Activated naive CD4-positive, alpha-beta T cell treated with anti-CD3 and anti-CD28 coated beads for 36 hours (primary cell): ENCODE measurements at regions not wholly inside any gene's neighbourhood (a gene's known extent, or its start where the extent isn't known, plus 50 kb on each side); places are given as distances from the start of the nearest gene placed in this dataset.

Experiments
- CTCF ChIA-PET: fragments of 350-600 bp; sonication (Branson Sonifier 250); formaldehyde crosslinking; loops from one replicate; lab custom pipeline; 2021; ENCODE audit warnings: antibody characterized with exemption; lab: Charles Lee
- DNase-seq: peaks from one replicate; pipeline ENCODE4 v3.0.0-alpha.2; 2020
- H3K27ac Mint-ChIP-seq: one replicate; pipeline ENCODE4 v1.8.0; 2021; ENCODE audit warnings: mild to moderate bottlenecking, mixed read lengths
- H3K27me3 Mint-ChIP-seq: one replicate; pipeline ENCODE4 v1.8.0; 2021; ENCODE audit warnings: low read depth, mixed read lengths
- H3K36me3 Mint-ChIP-seq: one replicate; pipeline ENCODE4 v1.8.0; 2021; ENCODE audit warnings: low read depth, mixed read lengths
- H3K4me1 Mint-ChIP-seq: one replicate; pipeline ENCODE4 v1.8.0; 2021; ENCODE audit warnings: low read depth, mixed read lengths
- H3K4me3 Mint-ChIP-seq: one replicate; pipeline ENCODE4 v1.8.0; 2021; ENCODE audit warnings: mild to moderate bottlenecking, moderate library complexity, mixed read lengths
- H3K9me3 Mint-ChIP-seq: one replicate; pipeline ENCODE4 v1.8.0; 2021; ENCODE audit warnings: mixed read lengths
- intact Hi-C: fragments of 100-400 bp; cut with micrococcal nuclease; formaldehyde crosslinking; loops from one replicate; pipeline ENCODE4 v1.15.1; 2023

DNA sequence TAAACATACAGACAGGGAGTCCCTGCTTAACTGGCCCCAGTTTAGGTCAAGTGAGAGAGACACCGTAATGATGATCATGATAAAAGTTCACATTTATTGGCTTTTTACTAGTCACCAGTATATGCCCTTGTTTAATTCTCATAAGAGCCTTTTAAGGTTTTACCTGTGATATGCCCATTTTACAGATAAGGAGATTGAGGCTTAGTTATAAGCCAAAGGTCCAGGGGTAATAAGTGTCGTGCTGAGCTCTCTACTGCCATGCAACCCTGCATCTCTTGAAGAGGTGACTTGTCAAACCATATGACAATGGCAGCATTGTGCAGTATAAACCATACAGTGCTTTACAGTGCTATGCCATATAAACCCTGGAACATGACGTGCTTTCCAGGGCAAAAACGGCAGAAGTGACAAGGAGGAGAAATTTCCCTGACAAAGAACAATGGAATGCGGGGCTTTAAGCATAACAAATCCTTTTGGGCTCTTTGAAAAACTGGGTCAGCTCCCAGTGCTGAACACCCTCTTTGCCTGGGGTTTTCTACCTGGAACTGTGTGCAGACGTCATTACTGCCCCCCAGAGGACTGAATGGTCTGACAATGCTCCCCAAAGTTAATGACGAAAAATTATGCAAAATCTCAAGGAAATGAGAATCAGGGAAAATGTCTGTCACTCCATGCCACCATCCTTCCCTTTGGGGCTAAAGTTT is 59.7 kb upstream of the C14orf132 start:
- no peaks in the 10 kb centered on the region for H3K36me3 Mint-ChIP-seq
- DNase-seq, result no peak
- H3K4me1 Mint-ChIP-seq, result no peaks in the 10 kb centered on the region
- CTCF ChIA-PET, result interaction anchor here (2.4 kb wide), 1 partner anchor 15 kb away, joined by 8 read pairs; no protein-coding TSS in a partner anchor
- intact Hi-C loops, result no loop called here
- H3K4me3 Mint-ChIP-seq, result no peak overlapping the region
- H3K9me3 Mint-ChIP-seq, result no peaks in the 10 kb centered on the region
- H3K27me3 Mint-ChIP-seq, result peaks cover 22% of the 10 kb centered on the region
- H3K27ac Mint-ChIP-seq, result no peak overlapping the region

DNA sequence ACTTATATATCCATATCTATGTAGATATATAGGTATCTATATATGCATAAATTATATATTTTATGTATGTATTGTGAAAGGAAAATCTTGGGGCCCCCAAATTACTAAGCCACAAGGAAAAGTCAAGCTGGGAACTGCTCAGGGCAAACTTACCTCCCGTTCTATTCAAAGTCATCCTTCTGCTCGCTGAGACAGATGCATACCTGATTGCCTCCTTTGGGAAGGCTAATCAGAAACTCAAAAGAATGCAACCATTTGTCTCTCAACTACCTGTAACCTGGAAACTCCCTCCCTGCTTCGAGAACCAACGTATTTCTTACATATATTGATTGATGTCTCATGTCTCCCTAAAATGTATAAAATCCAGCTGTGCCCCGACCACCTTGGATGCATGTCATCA is 58.8 kb upstream of the C14orf132 start:
- no peak for DNase-seq
- no peak overlapping the region for H3K27ac Mint-ChIP-seq
- H3K9me3 Mint-ChIP-seq, result no peaks in the 10 kb centered on the region
- H3K27me3 Mint-ChIP-seq, result peaks cover 24% of the 10 kb centered on the region
- H3K4me3 Mint-ChIP-seq, result no peak overlapping the region
- H3K4me1 Mint-ChIP-seq, result no peaks in the 10 kb centered on the region
- intact Hi-C loops, result no loop called here
- CTCF ChIA-PET, result no interaction called here
- H3K36me3 Mint-ChIP-seq, result no peaks in the 10 kb centered on the region

DNA sequence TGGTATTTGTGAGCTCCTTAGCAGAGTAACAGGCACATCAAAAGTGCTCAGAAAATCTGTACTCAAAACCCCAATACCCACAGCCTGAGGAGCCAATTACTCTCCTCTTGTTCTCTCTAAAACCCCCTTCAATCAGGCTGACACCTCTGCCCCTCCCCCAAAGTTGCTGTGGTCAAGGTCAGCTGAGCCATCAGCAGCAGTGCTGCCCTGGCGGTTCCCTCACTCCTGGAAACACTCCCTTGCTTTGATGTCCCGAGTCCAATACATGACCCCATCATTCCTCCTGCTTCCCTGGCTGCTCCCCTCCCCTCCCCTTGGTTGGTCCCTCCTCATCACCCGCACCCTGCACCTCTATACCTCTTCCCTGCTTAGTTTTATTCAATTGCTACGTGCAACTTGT is 57.2 kb upstream of the C14orf132 start:
- Mint-ChIP-seq H3K9me3 (no peaks in the 10 kb centered on the region), H3K27ac (no peak overlapping the region), H3K27me3 (peaks cover 24% of the 10 kb centered on the region), H3K4me1 (no peaks in the 10 kb centered on the region), H3K36me3 (no peaks in the 10 kb centered on the region), H3K4me3 (no peak overlapping the region)
- intact Hi-C loops, result no loop called here
- no peak for DNase-seq
- CTCF ChIA-PET, result interaction anchor here (1.8 to 2.1 kb wide), 2 partner anchors 12 to 13 kb away, joined by 5 to 7 read pairs; no protein-coding TSS in a partner anchor

DNA sequence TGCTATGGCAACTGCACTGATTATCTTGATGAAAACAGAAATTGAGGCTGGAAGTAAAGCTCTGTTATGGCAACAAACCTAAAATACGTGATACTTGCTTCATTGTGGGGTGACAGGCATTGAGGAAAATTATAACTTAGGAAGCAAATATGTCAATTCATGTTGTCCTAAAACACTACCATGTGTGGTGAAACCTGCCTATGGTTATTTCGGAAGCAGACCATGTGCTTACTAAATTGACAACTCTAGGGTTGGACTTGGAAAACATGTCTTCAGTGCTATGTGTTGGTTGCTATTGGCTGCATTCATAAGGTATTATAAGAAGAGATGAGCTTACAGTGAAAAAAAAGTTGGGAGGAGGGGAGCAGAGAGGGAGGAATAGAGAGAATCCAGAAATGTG is 55.0 kb upstream of the C14orf132 start:
- intact Hi-C loops, result no loop called here
- Mint-ChIP-seq H3K27me3 (peaks cover 26% of the 10 kb centered on the region), H3K4me1 (no peaks in the 10 kb centered on the region), H3K36me3 (no peaks in the 10 kb centered on the region), H3K9me3 (no peaks in the 10 kb centered on the region), H3K4me3 (no peak overlapping the region), H3K27ac (no peak overlapping the region)
- CTCF ChIA-PET, result interaction anchor here (1.2 kb wide), 1 partner anchor 10 kb away, joined by 5 read pairs; no protein-coding TSS in a partner anchor
- no peak for DNase-seq
